IPS-15b (cell line): ENCODE measurements at regions not wholly inside any gene's neighbourhood (a gene's known extent, or its start where the extent isn't known, plus 50 kb on each side); places are given as distances from the start of the nearest gene placed in this dataset.
"Not testable (repeated sequence)": the region's sequence is repeated elsewhere in the genome, so short reads cannot be mapped to it uniquely, and the experiment has no call there.

Experiments
- H3K27me3 ChIP-seq: one replicate; pipeline ENCODE4 v1.6.1; 2013; ENCODE audit warnings: low read length; ENCODE audit not compliant: control insufficient read depth, insufficient read depth
- H3K36me3 ChIP-seq: one replicate; pipeline ENCODE4 v1.6.1; 2013; ENCODE audit warnings: low read length; ENCODE audit not compliant: control insufficient read depth, insufficient read depth
- H3K4me1 ChIP-seq: one replicate; pipeline ENCODE4 v1.6.1; 2013; ENCODE audit warnings: mild to moderate bottlenecking, low read length; ENCODE audit not compliant: control insufficient read depth, insufficient read depth
- H3K4me3 ChIP-seq: one replicate; pipeline ENCODE4 v1.5.1; 2013; ENCODE audit warnings: low read depth, low read length
- H3K9ac ChIP-seq: one replicate; pipeline ENCODE4 v1.6.1; 2013; ENCODE audit warnings: low read depth, mild to moderate bottlenecking, low read length
- H3K9me3 ChIP-seq: one replicate; pipeline ENCODE4 v1.6.1; 2013; ENCODE audit warnings: mild to moderate bottlenecking, low read length; ENCODE audit not compliant: control insufficient read depth, insufficient read depth

DNA sequence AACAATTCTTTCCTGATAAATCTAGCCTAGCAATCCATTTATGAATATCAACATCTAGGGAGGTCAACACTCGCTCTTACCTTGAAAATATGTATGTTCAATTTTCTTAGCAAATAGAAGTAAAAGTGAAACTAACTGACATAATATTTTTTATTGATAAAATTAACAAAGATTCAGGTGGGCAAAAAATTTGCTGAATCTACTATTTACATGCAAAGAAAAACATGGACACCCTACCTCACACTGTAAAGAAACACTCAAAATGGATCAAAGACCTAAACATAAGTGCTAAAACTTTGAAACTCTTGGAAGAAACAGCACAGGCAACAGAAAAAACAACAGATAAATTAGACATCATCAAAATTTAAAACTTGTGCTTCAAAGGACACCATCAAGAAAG lies 151.6 kb upstream of the MYRIP start:
- Histone ChIP-seq H3K36me3 (no peaks in the 10 kb centered on the region), H3K4me1 (no peaks in the 10 kb centered on the region), H3K4me3 (no peak overlapping the region), H3K9ac (no peak overlapping the region), H3K9me3 (no peaks in the 10 kb centered on the region), H3K27me3 (no peaks in the 10 kb centered on the region)

- H3K27me3 ChIP-seq: no peaks in the 10 kb centered on the region
- H3K9me3 ChIP-seq: no peaks in the 10 kb centered on the region
- H3K36me3 ChIP-seq: no peaks in the 10 kb centered on the region
- no peak overlapping the region for H3K4me3 ChIP-seq
- H3K9ac ChIP-seq: no peak overlapping the region
- H3K4me1 ChIP-seq: no peaks in the 10 kb centered on the region
These were observed 144.5 kb upstream of the MYRIP start for GRCh38 chr3:39664931-39665330.

DNA sequence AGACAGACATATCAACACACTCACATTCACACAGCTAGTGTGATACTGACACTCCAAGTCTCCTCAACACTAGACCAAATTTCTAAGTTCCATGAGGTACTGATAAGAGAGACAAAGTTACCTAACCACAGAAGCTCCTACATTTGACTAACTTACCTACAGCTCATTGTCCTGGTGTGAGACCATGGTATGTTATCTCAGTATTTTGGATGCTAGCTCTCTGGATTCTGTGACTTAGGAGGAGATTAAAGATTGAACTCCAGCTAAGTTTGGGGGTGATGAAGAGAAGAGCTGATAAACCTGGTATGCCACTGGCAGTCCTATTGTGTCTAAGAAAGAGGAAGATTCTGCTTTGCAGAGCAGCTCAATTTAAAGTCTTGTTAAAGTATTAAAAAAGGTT lies 144.0 kb upstream of the MYRIP start:
- H3K27me3 ChIP-seq: no peaks in the 10 kb centered on the region
- no peaks in the 10 kb centered on the region for H3K36me3 ChIP-seq
- no peaks in the 10 kb centered on the region for H3K9me3 ChIP-seq
- H3K9ac ChIP-seq: no peak overlapping the region
- no peak overlapping the region for H3K4me3 ChIP-seq
- no peaks in the 10 kb centered on the region for H3K4me1 ChIP-seq

DNA sequence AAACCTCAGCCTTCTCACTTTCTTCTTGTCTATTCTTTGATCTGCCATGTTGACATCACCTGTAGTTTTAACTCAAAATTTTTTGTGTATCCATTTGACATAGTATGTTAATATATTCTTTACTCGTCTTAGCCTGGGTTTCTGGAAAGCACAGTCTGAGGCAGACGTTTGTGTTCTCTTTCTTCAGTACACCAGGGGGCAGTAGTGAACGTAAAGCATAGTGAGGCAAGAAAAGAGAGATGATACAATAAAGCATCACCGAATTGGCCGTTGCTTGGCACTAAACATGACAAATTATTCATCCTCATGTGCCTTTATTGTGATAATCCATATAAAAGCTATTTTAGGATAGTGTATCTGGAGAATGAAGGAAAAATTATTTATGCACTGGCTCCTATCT lies 141.0 kb upstream of the MYRIP start:
- Histone ChIP-seq H3K36me3 (no peaks in the 10 kb centered on the region), H3K4me3 (no peak overlapping the region), H3K27me3 (no peaks in the 10 kb centered on the region), H3K9ac (no peak overlapping the region), H3K4me1 (no peaks in the 10 kb centered on the region), H3K9me3 (no peaks in the 10 kb centered on the region)

DNA sequence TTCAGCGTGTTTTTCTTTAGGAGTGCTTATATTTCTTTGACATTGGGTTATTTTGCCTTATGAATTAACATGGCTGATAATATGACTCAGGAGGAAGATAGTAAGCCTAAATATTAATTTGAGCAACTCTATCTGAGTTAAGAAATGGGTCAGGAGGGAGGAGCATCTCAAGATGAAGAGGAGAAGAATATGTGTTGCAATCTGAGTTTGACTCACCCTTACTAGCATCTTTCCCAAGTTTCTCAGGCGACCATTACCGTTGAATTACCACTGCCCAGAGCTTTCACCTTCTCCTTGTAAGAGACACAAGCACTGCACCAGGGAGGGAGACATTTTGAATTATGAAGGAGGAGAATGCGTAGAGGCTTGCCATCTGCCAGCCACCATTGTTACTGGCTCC lies 138.3 kb upstream of the MYRIP start:
- no peaks in the 10 kb centered on the region for H3K27me3 ChIP-seq
- no peaks in the 10 kb centered on the region for H3K36me3 ChIP-seq
- no peaks in the 10 kb centered on the region for H3K4me1 ChIP-seq
- no peak overlapping the region for H3K9ac ChIP-seq
- no peaks in the 10 kb centered on the region for H3K9me3 ChIP-seq
- no peak overlapping the region for H3K4me3 ChIP-seq

- H3K27me3 ChIP-seq: no peaks in the 10 kb centered on the region
- H3K9ac ChIP-seq: no peak overlapping the region
- H3K4me1 ChIP-seq: no peaks in the 10 kb centered on the region
These were observed 137.8 kb upstream of the MYRIP start for GRCh38 chr3:39671600-39671999.

DNA sequence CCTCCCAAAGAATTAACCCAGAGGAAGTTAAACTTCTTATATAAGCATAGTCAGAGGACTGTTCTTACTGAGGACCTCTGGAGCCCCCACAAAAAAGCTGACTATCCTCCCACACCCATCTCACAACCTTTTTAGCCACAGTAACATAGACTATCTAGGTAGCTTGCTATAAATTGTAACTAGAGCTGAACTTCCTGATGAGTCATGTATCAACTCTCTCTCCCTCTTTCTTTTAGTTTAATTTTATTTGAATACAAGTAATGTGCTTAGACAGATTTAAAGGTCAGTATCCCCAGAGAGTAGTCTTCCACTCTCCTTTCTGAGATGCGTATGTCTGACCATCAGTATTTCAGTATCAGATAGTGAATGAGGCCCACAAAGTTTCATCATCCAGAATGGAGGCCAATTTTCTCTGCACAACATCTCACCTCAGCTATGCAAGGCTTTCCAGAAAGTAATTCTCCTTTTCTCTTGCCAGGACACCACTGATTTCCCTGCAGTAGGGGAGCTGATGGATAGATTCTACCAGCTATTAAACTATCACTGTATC lies 104.0 kb upstream of the MYRIP start:
- H3K9ac ChIP-seq: no peak overlapping the region
- no peaks in the 10 kb centered on the region for H3K36me3 ChIP-seq
- no peaks in the 10 kb centered on the region for H3K4me1 ChIP-seq
- no peak overlapping the region for H3K4me3 ChIP-seq
- H3K27me3 ChIP-seq: no peaks in the 10 kb centered on the region
- no peaks in the 10 kb centered on the region for H3K9me3 ChIP-seq

More at GRCh38 chr3:39671600-39671999, 137.8 kb upstream of the MYRIP start:
- Histone ChIP-seq H3K36me3 (no peaks in the 10 kb centered on the region), H3K9me3 (no peaks in the 10 kb centered on the region), H3K4me3 (no peak overlapping the region)

DNA sequence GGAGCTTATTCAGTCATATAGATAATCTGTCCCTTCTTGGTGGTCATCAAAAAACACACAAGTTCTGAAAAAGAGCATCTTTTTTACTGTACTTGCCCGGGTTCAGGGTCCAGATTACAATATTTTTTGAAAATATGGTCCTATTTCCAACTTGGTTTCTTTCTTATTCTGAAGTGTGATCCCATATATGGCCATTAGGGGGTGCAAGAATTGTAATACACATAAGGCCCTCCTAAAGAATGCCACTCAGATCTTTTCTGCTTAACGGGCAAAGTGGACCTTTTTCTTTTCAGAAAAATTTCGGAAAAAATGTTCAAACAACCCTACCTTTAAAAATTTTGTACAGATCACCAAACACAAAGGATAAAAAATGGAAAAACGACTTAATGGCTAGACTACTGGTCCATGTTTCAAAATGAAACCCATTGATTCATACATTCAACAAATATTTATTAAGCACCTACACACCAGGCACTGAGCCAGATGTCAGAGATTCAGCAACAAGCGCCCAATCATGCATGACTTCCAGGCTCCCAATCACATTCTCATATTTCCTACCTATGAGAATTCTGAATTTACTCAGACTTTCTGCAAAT lies 102.0 kb upstream of the MYRIP start:
- Histone ChIP-seq H3K27me3 (no peaks in the 10 kb centered on the region), H3K9me3 (no peaks in the 10 kb centered on the region), H3K36me3 (no peaks in the 10 kb centered on the region), H3K9ac (no peak overlapping the region), H3K4me3 (no peak overlapping the region), H3K4me1 (no peaks in the 10 kb centered on the region)

DNA sequence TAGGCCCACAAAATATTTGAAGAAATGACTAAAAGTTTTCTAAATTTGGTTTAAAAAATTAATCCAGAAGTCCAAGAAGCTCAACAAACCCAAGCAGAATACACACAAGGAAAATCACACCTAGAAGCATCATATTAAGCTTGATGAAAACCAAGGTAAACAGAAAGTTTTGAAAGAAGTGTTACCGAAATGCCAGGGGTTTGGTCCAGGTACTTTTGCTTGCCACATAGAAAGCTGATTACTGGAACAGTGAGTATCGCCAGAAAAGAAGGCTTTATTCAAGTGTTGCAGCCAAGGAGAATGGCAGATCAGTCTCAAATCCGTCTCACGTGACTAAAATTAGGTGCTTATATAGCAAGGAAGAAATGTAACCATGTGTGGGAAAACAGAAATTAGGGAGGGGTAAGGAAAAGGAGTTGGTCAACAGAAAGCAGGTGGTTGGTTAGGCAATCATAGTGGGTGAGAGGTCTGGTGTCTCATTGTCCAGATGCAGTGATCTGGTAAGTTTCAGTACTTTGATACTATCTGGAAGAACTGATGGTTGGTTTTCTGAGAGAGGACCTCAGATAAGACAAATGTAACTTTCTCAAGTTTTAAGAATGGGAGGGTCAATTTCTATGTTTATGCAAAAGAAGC lies 96.9 kb upstream of the MYRIP start:
- Histone ChIP-seq H3K27me3 (no peaks in the 10 kb centered on the region), H3K4me3 (no peak overlapping the region), H3K4me1 (no peaks in the 10 kb centered on the region), H3K9ac (no peak overlapping the region), H3K36me3 (no peaks in the 10 kb centered on the region), H3K9me3 (no peaks in the 10 kb centered on the region)

- H3K9me3 ChIP-seq, H3K36me3 ChIP-seq, H3K4me1 ChIP-seq, H3K27me3 ChIP-seq, H3K9ac ChIP-seq, H3K4me3 ChIP-seq: not testable (repeated sequence)
These were observed 96.1 kb upstream of the MYRIP start for GRCh38 chr3:39713341-39713740.

- Histone ChIP-seq H3K9me3 (no peaks in the 10 kb centered on the region), H3K4me3 (no peak overlapping the region), H3K36me3 (no peaks in the 10 kb centered on the region), H3K27me3 (no peaks in the 10 kb centered on the region), H3K9ac (no peak overlapping the region), H3K4me1 (no peaks in the 10 kb centered on the region)
These were observed 92.6 kb upstream of the MYRIP start for GRCh38 chr3:39716849-39717248.
